SIG-M5 (cell line): ENCODE measurements at regions not wholly inside any gene's neighbourhood (a gene's known extent, or its start where the extent isn't known, plus 50 kb on each side); places are given as distances from the start of the nearest gene placed in this dataset.
"Not testable (repeated sequence)": the region's sequence is repeated elsewhere in the genome, so short reads cannot be mapped to it uniquely, and the experiment has no call there.

Experiments used
- DNase-seq: peaks from one replicate; lab custom pipeline; 2025; lab: John Stamatoyannopoulos, UW

DNA sequence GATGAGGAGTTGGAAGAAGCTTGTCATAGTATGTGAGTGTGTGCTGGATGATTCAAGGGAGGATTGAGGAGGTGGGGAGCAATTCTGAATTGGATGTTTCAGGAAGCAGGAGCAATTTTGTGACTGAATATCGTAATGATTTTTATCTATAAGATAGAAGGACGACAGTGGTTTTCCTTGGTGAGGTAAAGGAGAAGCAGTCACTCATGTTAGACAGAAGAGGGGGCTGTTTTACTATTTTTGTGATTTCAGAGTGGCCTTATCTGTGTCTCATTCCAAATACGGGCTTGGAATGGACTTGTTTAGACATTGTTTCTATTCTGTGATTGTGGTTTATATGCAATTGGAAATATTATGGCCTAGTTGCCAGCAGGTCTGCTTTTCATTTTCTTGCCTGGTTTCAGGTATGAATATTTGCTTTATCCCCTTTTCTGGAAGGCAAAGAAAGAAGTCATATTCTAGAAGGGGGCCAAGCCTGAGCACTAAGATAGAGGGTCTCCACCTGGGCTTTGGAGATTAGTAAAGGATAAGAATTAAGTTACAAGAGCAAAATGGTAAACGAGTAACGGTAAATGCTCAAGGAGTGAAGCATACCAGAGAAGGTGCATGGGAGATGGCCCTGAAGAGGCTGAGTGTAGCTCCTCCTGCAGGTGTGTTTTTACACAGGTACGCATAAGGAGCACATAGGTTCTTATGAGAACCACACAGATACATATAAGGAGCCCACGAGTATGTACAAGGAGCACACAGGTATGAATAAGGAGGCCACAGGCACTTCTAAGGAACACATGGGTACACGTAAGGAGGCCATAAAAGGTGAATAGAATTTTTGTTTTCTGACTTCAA lies 124.6 kb upstream of the KCNAB1 start:
- peak; percentile 17 for DNase-seq

DNA sequence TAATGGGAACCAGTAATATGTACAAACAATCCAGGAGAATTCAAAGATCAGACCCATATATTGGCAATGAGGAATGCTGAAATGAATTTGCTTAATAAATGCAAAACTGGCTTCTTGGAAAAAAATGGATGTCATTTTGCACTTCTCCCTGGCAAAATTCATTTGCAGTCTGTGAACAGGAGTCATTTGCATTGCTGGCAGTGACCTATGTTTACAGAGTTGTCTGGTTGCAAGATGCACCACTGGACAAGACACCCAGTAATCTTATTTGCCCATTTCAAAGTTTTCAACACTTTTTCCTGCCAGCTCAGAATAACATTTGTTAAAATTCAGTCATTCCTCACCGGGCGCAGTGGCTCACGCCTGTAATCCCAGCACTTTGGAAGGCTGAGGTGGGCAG lies 123.5 kb upstream of the KCNAB1 start:
- DNase-seq, result no peak

DNA sequence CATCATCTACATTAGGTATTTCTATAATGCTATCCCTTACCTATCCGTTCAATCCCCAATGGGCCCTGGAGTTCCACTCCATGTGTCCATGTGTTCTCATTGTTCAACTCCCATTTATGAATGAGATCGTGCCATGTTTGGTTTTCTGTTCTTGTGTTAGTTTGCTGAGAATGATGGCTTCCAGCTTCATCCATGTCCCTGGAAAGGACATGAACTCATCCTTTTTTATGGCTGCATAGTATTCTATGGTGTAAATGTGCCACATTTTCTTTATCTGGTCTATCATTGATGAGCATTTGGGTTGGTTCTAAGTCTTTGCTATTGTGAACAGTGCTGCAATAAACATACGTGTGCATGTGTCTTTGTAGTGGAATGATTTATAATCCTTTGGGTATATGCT lies 122.2 kb upstream of the KCNAB1 start:
- not testable (repeated sequence) for DNase-seq

DNA sequence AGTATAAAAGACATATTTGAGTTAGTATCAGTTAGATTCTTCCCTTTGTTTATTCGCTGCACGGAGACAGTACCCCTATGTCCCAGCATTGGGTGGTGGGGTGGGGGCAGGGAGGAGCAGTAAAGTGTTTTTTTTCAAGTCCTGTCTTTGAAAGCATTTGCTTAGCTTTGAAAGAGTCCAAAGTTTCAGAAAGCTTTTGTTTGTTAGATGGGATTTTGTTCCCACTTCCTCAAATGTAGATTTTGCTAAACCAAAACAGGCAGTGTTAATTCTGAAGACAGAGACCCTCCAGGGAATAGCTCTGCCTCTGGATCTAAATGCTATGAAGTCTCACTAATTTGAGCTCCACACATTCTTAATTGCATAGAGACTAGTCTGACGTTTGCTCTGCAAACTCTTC lies 114.6 kb upstream of the KCNAB1 start:
- DNase-seq, result no peak

DNA sequence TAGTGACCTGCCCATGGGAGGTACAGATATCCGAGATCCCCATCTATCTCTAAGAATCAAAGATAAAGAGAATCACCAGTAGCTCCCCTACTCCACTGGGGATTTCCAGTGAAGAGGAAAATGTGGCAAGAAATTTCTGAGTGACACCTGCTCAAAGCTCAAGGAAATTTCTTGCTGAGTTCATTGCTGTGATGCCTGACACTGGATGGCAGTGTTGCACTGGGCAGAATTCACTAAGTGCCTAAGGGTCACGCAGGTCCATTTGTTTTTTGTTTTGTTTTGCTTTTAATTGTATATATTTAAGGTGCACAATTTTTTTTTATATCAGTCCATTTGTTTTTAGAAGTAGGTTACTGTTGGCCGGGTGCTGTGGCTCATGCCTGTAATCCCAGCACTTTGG lies 109.5 kb upstream of the KCNAB1 start:
- no peak for DNase-seq

DNA sequence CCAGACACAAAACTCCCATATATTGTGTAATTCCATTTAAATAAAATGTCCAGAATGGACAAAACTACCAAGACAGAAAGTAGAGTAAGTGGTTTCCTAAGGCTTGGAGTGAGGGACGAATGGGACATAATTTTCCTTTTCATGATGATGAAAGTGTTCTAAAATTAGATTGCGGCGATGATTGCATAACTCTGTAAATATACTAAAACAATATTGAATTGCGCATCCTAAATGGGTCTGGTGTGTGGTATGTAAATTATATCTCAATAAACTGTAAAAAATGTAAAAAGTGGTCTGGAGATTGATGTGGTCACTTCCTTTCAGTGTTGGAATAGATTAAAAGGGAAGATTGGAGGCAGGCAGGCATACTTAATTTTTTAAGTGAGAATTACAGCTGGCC lies 105.9 kb upstream of the KCNAB1 start:
- no peak for DNase-seq

DNA sequence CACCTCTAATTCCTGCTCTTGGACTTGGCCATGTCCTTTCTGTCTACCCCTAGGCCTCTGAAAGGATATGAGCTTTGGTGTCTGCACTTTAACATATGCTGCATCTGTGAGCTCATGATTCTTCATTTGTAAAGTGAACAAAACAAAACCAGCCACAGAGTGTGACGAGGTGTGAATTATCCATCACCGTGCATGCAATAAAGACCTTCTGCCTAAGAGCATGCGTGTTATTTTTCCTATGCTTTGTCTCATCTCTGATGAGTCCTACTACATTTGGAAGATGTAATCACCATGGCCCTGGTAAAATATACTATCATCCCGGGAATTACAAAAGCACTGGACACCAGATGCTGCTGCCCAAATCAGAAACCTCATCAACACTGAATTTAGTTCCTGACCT lies 103.5 kb upstream of the KCNAB1 start:
- DNase-seq, result no peak

DNA sequence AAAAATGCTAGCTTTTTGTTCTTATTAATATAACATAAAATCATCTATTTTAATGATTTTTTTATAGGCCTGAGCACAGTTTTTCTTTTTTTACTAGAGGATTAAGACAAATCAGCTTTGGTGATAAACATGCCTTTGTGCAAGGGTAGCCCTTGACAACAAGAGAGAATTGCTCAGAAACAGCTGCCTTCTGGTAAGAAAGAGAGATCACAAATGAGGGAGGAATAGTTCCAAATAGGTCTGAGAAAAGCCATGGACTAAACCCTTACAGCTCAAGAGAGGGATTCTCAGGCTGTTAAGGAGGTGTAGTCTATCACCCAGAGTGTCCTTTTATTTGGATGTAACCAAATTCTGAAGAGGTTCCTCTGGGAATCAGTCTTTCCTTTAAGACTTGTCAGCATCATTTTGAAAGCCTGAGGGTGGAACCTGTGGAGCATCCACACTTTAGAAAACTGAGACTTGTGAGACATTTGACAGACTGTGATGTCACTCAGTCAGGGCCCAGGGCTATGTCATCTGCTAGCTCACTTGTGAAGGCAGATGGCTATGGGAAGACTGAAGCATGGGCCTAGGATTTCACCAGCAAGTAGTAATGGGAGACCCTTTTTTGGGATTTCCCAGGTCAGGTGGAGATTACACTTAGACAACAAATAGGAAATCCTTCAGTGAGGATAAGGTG lies 102.9 kb upstream of the KCNAB1 start:
- no peak for DNase-seq

DNA sequence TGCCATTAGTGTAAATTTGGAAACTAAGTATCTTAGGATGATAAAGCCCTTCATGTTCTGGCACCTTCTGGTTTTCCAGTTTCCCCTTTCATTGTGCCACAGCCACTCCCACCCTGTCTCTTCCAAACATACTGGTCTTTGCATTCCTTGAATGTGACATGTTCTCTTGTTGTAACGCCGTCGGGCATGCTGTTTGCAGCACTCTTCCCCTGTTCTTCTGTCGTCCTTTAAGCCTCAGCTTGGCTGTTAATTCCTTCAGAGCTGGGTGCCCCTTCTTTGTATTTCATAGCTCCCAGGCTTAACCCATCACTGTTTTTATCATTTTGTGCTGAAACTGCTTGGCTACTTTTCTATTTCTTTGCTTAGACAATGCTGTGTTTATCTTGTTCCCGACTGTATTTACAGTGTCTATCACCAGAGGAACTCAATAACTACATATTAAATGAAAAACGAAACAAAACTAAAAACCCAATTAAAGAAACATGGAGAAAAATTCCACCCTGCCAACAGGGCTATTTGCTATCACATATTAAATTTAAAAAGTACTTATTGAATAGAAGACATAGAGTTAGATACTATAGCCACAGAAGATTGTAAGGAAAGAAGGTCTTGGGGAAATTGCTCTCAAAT lies 95.4 kb upstream of the KCNAB1 start:
- no peak for DNase-seq

DNA sequence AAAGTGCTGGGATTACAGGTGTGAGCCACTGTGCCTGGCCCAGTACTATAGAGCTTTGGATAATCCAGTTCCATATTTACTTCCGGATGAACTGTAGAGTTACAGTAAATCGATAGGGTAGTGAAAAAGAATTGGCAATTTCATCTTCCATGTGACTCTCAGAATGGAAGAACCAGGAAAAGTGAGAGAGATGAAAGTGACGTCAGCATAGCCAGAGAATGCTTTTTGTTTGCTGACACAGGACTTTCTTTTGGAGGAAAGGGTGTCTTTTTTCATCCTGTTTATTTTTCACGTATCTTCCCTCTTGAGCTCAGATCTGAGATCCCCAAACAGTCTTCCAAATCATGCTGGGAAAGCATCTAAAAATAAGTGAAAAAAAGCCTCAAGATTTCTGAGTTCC lies 91.2 kb upstream of the KCNAB1 start:
- no peak for DNase-seq

DNA sequence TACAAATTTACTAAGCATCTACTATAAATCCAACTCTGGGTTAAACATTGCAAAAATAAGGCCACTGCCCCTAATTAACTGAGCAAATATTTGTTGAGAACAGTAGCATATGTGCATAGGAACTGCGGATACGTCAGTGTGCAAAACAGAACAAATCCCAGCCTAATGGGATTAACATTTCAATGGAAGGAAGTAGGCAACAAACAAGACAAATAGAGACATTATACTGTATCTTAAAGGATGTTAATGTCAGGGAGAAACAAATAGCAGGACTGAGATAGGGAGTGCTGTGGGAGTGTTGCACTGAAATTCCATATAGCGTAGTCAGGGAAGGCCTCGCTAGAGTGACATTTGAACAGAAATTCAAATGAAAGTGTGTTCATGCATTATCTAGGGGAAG lies 89.7 kb upstream of the KCNAB1 start:
- DNase-seq, result no peak

DNA sequence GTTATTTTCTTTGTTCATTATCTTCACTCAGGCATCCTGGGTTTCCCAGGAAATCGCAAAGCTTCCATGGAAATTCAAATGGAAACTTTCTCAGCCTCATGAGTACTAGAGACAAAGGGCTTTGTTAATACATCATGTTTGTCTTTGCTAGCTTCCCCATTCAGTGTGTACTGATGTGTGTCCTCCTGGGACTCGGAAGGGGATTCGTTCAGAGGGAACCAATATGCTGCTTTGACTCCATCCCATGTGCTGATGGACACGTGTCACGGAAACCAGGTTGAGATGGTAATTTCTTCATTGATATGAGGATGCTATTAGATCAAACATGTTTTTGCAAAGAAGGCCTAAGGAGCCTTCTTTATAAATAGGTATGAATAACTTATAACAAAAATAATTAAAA lies 87.0 kb upstream of the KCNAB1 start:
- DNase-seq, result no peak

DNA sequence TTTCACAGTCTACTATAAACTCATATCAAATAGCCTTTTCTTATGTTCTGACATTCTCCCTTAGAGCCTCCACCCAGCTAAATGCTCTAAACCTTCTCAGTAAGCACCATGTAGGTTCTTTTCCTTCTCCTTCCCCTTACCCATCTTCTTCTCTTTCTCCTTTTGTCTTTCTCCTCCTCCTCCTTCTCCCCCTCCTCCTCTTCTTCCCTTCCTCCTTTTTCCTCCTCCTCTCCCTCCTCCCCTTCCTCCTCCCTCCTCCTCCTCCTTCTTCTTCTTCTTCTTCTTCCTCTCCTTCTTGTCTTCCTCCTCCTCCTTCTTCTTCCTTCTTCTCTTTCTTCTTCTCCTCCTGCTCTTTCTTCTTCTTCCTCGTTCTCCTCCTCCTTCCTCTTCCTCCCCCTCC lies 85.2 kb upstream of the KCNAB1 start:
- no peak for DNase-seq

DNA sequence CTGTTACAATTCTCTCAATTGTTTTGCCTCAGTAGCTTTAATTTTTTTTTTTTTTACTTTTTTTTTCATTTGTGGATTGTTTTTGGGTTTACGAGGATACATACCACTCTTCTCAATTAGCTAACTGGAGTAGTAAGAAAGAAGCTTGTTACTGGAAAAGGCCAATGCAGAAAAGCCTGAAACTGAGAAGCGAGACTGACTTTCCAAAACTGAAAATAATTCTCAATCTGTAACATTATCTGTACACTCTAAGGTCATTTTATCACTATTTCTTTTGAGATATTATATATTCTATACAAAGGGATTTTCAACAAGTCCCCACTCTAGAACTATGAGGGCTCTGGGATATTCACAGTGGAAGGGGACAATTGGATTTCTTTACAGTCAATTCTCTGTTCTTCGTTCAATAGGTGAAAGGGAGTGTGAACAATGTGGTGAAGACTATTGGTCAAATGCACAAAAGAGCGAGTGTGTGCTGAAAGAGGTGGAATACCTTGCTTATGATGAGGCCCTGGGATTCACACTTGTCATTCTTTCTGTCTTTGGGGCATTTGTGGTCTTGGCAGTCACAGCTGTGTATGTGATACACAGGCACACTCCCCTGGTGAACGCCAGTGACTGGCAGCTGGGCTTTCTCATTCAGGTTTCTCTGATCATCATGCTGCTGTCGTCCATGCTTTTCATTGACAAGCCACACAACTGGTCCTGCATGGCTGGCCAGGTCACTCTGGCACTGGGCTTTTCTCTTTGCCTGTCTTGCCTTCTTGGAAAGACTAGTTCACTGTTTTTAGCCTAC lies 83.9 kb upstream of the KCNAB1 start:
- no peak for DNase-seq

DNA sequence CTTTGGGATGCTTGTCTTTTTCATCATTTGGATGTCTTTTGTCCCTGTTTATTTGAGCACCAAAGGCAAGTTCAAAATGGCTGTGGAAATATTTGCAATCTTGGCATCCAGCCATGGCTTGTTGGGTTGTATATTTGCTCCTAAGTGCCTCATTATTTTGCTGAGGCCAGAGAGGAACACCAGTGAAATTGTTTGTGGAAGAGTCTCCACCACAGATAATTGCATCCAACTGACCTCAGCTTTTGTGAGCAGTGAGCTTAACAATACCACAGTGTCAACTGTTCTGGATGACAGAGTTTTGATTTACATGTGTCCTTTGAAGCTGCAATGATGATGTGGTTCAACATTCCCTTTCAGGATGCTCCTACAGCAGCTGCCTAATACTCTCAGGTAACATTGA lies 83.0 kb upstream of the KCNAB1 start:
- no peak for DNase-seq

DNA sequence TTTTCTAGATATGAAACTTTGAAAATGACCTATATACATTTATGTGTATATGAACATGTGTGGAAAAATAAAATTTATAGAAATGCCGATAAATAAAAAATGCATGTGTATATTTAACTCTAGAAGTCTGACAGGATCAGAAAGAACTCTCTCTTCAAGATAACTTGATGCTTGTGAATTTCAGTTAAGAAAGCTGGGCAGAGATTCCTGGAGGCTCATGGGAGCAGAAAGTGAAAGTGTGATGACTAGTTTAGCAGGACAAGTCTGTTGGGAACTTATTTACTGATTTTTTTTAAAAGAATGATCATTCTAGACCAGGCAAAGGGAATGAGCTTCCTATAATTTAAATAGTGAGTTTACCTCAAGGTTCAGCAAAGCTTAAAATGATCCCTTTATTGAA lies 81.5 kb upstream of the KCNAB1 start:
- DNase-seq, result no peak

DNA sequence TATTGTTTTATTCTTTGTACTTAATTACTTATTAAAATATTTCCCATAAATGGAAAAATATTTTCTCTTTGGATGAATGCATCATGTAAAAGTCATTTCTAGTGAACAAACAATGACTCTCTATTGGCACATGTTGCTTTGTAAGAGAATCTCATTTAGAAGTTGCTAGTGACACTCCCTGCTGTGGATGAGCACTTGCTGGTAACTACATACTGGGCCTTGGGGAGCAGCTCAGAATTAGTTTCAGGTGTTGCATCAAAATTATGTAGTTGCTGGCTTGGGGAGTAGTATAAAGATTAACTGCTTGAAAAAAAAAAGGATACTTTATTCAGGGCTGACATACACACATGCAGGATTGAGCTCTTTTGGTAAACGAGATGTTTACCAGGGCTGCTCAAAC lies 80.3 kb upstream of the KCNAB1 start:
- no peak for DNase-seq

DNA sequence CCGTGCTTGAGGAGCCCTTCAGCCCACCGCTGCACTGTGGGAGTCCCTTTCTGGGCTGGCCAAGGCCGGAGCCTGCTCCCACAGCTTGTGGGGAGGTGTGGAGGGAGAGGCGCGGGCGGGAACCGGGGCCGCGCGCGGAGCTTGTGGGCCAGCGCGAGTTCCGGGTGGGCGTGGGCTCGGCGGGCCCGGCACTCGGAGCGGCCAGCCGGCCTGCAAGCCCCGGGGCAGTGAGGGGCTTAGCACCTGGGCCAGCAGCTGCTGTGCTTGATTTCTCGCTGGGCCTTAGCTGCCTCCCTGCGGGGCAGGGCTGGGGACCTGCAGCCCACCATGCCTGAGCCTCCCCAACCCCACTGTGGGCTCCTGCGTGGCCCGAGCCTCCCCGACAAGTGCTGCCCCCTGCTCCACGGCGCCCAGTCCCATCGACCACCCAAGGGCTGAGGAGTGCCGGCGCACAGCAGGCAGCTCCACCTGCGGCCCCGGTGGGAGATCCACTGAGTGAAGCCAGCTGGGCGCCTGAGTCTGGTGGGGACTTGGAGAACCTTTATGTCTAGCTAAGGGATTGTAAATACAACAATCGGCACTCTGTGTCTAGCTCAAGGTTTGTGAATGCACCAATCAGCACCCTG lies 79.0 kb upstream of the KCNAB1 start:
- not testable (repeated sequence) for DNase-seq

DNA sequence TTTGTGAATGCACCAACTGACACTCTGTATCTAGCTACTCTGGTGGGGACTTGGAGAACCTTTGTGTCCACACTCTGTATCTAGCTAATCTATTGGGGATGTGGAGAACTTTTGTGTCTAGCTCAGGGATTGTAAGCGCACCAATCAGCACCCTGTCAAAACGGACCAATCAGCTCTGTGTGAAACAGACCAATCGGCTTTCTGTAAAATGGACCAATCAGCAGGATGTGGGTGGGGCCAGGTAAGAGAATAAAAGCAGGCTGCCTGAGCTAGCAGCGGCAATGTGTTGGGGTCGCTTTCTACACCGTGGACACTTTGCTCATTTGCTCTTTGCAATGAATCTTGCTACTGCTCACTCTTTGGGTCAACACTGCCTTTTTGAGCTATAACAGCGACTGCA lies 78.5 kb upstream of the KCNAB1 start:
- not testable (repeated sequence) for DNase-seq

DNA sequence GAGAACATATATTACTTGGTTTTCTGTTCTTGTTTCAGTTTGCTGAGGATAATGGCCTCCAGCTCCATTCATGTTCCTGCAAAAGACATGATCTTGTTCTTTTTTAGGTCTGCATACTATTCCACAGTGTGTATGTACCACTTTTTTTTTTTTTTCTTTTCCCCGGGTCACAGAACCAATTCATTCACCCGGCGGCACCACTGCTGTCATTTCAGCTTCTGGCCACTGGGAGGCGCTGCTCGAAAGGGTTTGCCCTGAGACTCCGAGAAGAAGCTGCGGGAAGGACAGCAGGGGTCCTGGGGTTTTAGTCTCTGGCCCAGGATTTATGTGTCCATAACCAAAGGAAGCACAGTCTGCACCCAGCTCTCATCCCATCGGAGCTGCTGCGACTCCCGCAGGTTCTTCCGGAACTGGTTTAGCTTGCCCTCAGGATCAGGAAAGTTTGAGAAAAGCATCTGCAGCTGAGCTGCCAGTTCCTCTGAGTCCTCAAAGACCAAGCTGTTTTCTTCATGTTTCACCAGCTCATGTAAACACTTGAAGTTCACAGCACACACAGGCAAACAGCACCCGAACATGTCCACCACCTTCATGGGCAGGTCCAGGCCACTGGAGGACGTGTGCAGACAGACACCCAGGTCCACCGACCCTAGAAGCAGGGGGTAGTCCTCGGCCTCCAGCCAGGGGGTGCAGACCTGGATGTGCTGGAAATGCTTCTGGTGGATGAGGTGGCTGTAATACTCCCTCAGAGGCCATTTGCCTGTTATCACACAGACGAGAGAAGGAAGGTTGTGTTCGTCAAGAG lies 76.3 kb upstream of the KCNAB1 start:
- not testable (repeated sequence) for DNase-seq

DNA sequence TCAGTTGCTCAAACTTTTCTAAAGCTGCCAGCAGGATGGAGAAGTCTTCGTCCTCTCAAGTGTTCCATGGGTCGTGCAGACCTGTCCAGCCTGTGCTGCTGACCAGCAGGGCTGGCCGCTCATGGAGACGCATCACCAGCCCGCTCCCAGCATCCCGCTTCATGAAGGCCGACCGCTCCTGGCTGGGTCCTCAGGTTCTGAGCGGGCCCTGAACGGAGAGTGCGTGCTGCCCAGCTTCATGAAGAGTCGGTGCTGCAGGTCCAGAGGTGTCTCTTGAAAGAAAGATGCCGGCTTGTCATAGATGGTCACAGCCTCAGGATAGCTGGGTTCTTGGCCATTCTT lies 75.8 kb upstream of the KCNAB1 start:
- DNase-seq, result no peak
